ENCODE measurements at regions not wholly inside any gene's neighbourhood (a gene's known extent, or its start where the extent isn't known, plus 50 kb on each side); places are given as distances from the start of the nearest gene placed in this dataset.
"Not testable (repeated sequence)": the region's sequence is repeated elsewhere in the genome, so short reads cannot be mapped to it uniquely, and the experiment has no call there.

DNA sequence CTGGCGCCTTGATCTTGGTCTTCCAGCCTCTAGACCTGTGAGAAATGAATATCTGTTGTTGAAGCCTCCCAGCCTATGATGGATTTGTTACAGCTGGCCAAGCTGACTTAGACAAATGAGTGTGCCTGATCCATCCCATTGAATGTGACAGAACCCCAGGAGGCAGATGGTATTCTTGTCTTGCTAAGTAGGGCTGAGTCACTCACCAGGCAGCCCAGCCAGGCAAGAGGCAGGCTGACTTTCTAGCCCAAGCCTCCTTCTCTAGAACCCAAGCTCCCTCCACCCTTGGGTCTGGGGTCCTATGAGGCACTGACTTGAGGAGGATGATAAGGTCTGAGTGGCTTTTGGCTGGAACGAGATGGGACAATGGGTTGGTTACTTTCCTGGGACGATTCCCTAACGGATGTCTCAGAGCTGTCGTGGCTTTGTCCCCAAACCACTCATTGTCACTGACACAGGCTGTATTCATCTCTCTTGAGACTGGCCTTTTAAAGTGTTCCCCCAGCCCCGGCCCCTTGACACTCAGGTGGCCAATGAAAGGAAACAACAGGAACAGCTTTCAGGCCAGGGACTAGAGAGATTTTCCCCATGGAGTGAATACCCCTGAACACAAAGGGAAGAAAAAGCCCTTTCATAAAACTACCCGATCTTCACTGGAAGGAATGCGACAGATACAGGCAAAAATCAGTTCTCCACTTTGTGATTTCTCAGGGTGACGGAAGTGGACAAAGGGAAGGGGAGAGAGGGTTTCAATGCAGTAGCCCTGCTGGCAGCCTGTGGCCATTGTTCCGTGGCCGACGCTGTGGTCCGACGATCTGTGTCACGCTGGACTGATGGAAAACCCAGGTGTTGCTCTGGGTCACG, 264.2 kb downstream of the AACS start:
- no peak for DNase-seq (ENCODE audit: low read depth, low spot score)
- in situ Hi-C loops (cut with HindIII; ENCODE audit: low pct_unique_long_range_greater_than_20kb, low sequenced_read_pairs): no loop called here

DNA sequence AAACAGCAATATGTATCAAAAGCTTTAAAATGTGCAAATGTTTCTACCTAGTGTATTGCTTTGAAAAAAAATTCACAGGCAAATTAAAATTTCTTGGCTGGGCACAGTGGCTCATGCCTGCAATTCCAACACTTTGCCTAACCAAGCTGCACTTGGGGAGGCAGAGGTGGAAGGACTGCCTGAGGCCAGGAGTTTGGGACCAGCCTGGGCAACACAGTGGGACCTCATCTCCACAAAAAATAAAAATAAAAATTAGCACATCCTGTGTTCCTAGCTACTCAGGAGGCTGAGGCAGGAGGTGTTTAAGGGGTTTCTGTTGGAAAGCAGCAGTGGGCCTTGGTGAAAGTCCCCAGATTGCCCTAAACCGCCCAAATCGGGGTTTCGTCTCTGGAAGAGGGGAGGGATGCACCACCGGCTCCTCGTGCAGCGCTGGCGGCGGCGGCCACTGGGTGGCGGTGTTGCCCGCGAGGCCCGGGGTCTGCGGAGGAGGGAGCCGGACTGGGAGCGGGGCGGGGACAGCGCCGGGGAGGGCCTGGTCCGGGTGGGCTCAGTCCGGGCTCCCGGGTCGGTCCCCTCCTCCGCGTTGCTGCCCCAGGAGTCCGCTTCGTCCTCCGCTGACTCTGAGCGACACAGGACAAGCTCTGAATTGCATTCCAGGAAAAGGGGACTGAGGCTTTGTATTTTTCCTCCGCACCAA, 265.6 kb downstream of the AACS start:
- peak; percentile 55 for DNase-seq (ENCODE audit: low read depth, low spot score)
- in situ Hi-C loops (cut with HindIII; ENCODE audit: low pct_unique_long_range_greater_than_20kb, low sequenced_read_pairs): no loop called here

DNA sequence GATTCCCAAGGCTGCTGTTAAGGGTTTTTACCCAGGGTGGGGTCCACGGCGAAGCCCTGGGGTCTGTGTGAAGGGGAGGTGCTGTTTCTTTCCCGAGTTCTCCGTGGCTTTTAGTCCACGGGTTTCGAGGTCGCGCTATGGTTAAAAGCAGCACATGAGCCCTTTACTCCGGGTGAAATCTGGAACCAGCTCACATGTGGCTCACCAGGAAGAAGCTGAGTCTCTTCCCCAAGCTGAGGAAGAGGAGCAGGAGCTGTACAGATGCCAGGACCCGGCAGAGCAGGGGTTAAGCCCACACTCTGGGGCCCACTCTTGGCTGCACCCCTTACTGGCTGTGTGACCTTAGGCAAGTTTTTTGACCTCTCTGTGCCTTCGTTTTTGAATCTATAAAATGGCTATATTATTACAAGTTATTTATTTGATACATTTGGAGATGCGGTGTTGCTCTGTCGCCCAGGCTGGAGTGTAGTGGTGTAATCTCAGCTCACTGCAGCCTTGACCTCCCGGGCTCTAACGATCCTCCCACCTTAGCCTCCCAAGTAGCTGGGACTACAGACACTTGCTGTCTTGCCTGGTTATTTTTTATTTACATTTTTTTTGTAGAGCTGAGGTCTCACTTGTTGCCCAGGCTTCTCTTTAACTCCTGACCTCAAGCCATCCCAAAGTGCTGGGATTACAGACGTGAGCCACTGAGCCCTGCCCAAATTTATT, 266.3 kb downstream of the AACS start:
- no peak for DNase-seq (ENCODE audit: low read depth, low spot score)
- in situ Hi-C loops (cut with HindIII; ENCODE audit: low pct_unique_long_range_greater_than_20kb, low sequenced_read_pairs): no loop called here

DNA sequence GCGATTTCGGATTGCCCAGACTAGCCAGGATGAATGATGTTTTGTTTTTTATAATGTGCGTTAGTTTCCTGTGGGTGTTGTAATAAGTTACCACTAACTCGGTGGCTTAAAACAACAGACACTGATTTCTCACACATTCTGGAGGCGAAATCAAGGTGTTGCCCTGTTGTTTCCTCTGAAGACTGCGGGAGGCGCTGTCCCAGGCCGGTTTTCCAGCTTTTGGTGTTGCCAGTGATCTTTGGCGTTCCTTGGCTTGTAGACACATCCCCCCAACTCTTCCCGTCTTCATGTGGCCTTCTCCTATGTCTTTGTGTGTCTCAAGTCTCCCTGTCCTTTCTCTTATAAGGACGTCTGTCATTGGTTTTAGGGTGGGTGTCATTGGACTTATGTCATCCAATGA, 267.7 kb downstream of the AACS start:
- in situ Hi-C loops (cut with HindIII; ENCODE audit: low pct_unique_long_range_greater_than_20kb, low sequenced_read_pairs): no loop called here
- DNase-seq (ENCODE audit: low read depth, low spot score): peak; percentile 28

DNA sequence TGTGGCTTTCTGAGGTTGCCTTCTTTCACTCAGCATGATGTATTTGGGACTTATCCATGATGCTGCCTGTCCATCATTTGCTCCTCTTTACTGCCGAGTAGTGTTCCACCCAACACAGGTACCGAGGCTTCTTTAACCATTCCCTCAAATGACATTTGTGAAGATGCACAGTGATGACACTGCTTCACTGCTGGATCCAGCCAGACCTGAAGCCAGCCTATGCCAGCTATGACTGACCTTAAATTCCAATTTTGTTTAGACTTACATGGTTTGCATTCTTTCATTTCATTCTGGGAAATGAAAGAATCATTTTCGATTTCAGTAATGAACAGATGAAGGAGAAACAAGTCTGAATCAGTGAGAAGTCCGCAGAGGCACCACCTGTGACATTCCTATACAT, 271.0 kb downstream of the AACS start:
- DNase-seq (ENCODE audit: low read depth, low spot score): no peak
- in situ Hi-C loops (cut with HindIII; ENCODE audit: low pct_unique_long_range_greater_than_20kb, low sequenced_read_pairs): no loop called here

DNA sequence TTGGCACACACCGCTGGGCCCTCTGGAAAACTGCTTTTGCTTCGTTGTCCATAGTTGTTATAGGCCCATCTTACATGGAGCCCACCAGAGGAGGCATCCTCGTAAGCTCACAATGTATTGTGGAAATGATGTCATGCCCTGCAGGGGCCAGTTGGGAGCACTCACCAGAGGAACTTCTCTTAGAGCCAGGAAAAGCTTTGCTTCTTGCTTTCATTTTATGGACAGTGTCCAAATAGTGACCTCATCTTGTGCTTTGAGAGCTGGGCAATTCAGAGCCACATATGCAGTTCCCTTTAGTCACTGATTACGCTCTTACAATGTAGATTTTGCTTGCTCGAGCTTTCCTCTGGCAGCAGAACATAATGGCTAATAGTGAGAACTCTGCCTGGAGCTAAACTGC, 275.6 kb downstream of the AACS start:
- peak; percentile 71 for DNase-seq (ENCODE audit: low read depth, low spot score)

DNA sequence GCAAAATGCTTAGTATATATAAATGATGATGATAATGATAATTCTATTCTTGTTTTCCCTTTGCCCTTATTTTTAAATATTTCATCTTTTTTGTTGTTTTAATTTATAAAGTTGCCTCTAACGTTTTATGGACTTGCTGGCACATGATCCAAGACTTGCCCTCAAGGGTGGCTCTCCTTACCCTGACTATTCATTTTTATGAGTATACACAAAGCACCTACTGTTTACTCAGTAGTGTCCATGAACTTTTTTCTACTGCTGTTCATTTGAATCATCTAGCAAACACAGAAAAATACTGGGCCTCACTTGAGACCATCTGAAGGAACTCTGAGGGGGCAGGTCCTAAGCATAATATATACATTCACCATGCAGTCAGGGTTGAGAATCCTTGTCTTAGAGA, 276.2 kb downstream of the AACS start:
- in situ Hi-C loops (cut with HindIII; ENCODE audit: low pct_unique_long_range_greater_than_20kb, low sequenced_read_pairs): no loop called here
- DNase-seq (ENCODE audit: low read depth, low spot score): peak; percentile 45

More for the DNA sequence above, 275.6 kb downstream of the AACS start:
- in situ Hi-C loops (cut with HindIII; ENCODE audit: low pct_unique_long_range_greater_than_20kb, low sequenced_read_pairs): no loop called here

DNA sequence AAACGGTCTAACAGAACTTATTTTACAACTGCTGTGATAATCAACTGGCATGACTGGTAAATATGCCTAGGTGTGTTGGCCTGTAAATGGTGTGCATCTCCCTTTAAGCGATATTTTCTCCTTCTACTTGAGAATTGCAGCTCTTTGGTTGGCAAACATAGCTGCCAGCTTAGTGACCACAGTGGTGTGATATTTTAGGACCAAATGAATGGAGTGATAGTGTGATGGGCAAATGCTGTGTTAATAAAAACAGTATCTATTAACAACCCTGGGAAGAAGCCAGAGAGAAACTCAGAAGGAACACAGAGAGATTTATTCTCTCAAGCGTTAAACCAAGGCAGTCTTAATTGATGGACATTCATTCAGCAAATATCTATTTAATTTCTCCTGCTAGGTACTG, 278.4 kb downstream of the AACS start:
- no peak for DNase-seq (ENCODE audit: low read depth, low spot score)
- in situ Hi-C loops (cut with HindIII; ENCODE audit: low pct_unique_long_range_greater_than_20kb, low sequenced_read_pairs): no loop called here

DNA sequence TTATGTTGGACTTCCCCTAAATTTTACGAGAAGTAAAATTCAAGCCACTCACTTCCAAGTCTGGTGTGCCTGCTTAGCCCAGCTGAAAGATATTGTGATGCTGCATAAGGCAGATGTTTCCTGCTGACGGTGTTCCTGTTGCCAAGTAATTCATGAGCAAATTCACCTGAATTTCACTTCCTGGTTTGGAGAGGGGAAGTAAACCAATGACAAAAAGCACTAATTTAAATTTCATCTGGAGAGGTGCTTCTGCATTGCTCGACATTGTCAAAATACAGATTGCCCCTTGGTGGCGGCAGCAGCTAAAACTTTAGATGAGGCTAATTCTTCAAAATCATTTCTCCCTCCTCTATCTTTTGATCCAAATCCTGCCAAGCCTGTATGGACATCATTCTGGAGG, 281.1 kb downstream of the AACS start:
- peak; percentile 14 for DNase-seq (ENCODE audit: low read depth, low spot score)
- in situ Hi-C loops (cut with HindIII; ENCODE audit: low pct_unique_long_range_greater_than_20kb, low sequenced_read_pairs): no loop called here

DNA sequence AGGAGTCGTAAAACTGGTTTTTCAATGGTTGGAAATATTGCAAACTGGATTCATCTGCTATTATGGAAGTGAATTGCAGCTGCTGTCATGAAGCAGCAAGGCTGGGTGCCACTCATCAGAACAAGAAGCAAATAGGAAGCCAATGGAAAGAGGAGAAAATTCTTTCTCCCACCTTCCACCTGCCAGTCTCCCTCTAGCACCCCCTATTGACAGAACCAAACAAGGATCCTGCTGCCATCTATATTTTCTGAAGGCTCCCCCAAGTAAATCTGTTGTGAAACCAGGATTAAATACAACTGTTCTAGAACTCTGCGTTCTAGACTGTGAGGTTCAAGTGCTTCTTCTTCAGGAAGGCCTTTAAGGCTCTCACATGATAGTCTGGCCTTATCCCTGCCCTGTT, 286.6 kb downstream of the AACS start:
- no peak for DNase-seq (ENCODE audit: low read depth, low spot score)
- in situ Hi-C loops (cut with HindIII; ENCODE audit: low pct_unique_long_range_greater_than_20kb, low sequenced_read_pairs): no loop called here

DNA sequence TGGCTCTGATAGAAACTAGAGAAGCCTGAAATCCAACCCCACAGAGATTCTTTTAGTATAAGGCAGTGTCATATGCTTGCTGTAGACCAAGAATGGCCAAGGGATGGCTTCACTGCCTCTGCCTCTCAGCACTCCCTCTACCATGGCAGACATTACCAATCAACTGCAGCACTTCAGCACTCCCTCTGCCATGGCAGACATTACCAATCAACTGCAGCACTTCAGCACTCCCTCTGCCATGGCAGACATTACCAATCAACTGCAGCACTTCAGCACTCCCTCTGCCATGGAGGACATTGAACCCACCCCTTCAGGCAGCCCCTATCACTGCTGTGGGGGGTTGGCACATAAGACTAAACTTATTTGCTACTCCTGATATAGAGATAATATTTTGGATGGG, 287.8 kb downstream of the AACS start:
- in situ Hi-C loops (cut with HindIII; ENCODE audit: low pct_unique_long_range_greater_than_20kb, low sequenced_read_pairs); DNase-seq (ENCODE audit: low read depth, low spot score): not testable (repeated sequence)

DNA sequence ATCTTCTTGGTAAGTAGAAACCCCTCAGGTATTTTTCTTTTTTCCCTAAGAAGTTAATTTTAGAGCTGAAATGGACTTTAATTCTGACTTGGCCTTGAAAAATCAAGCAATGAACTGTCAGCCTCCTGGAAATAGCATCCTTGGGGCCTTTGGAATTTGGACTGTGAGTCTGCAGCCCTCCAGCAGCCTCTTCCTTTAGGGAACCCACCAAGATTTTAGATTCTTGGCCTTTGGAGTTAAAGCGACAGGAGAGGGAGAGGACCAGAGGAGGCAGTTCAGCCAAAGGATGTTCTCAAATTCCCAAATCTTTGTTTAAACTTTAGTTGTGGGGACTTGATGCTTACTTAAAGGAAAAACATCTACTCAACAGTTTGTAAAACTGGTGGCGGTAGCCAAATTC, 288.6 kb downstream of the AACS start:
- no peak for DNase-seq (ENCODE audit: low read depth, low spot score)
- in situ Hi-C loops (cut with HindIII; ENCODE audit: low pct_unique_long_range_greater_than_20kb, low sequenced_read_pairs): no loop called here

DNA sequence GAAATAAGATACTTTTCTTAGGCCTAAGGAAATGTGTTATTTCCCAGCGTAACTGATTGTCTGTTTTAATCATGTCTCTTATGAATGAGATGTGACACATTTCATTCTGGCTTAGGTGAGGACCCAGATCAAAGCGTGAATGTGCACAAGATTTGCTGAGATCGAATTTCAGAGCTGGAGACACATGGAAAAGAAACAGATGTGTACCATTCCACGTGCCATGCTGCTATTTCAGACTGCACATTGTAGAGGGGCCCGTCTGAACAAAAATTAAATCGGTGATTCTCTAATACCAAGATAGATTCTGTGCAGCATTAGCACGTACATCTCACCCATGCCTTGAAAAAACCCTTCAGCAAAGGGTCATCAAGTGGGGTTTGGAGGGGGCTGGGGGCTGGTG, 290.4 kb downstream of the AACS start:
- DNase-seq (ENCODE audit: low read depth, low spot score): no peak
- in situ Hi-C loops (cut with HindIII; ENCODE audit: low pct_unique_long_range_greater_than_20kb, low sequenced_read_pairs): no loop called here

DNA sequence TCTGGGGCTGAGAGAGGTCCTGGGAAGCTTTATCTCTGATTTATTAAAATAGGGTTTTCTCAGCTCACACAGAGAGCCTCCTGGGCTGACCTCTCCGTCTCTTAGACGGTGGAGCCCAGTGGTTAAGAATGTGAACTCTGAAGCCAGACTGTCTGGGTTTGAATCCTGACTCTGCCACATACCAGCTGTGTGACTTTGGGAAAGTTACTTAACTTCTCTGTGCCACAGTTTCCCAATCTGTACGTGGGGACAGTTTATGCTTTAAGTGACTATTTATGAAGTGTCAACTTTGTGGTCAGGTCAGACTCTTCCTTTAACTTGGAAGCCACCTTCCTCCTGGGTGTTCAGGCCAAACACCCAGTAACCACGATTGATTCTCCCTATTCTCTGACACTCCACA, 290.9 kb downstream of the AACS start:
- DNase-seq (ENCODE audit: low read depth, low spot score): no peak
- in situ Hi-C loops (cut with HindIII; ENCODE audit: low pct_unique_long_range_greater_than_20kb, low sequenced_read_pairs): no loop called here

DNA sequence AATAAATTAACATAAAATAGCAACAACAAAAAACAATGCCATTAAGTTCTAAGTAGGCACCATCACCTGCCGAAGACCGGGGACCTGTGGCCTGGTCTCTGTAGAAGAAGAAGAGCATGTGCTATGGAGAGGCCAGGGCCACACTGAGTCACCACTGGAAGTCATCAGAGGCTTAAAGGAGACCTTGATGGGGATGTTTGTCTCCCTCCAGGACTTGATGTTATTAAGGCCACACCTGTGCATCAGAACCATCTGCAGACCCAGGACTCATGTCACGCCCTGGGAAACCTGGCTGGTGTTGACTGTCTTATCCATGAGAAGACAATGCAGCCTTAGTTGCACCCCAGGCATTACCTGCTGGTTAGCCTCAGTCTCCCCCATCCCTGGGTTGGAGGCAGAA, 292.3 kb downstream of the AACS start:
- in situ Hi-C loops (cut with HindIII; ENCODE audit: low pct_unique_long_range_greater_than_20kb, low sequenced_read_pairs): no loop called here
- DNase-seq (ENCODE audit: low read depth, low spot score): no peak

DNA sequence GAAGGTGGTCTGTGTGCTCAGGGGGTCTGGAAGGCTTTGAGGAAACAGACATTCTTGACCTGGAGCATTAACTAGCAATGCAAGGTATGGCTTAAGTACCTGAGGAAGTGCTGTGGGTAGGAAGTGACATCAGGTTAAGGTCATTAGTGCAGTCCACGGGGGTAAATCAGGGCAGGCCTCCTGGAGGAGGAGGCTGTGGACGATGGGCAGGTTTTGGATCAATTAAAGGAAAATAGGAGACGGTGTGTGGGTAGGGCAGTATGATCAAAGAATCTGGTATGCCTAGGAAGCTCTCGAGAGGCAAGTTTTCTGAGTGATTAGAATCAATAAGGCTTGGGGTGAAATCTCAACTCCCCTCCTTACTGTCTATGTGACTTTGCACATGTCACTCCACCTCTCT, 295.3 kb downstream of the AACS start:
- in situ Hi-C loops (cut with HindIII; ENCODE audit: low pct_unique_long_range_greater_than_20kb, low sequenced_read_pairs): no loop called here
- no peak for DNase-seq (ENCODE audit: low read depth, low spot score)

DNA sequence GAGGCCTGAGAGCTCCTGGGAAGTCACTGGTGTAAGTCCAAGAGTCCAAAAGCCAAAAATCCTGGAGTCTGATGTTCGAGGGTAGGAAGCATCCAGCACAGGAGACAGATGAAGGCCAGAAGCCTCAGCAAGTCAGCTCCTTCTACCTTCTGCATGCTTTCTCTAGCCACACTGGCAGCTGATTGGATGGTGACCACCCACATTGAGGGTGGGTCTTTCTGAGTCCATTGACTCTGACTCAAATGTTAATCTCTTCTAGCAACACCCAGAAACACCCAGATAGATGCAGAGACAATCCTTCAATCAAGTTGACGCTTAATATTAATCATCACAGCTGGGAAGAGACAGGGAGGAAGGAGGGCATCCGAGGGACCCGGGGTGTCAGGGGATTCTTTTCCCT, 305.8 kb downstream of the AACS start:
- in situ Hi-C loops (cut with HindIII; ENCODE audit: low pct_unique_long_range_greater_than_20kb, low sequenced_read_pairs): no loop called here
- DNase-seq (ENCODE audit: low read depth, low spot score): no peak

DNA sequence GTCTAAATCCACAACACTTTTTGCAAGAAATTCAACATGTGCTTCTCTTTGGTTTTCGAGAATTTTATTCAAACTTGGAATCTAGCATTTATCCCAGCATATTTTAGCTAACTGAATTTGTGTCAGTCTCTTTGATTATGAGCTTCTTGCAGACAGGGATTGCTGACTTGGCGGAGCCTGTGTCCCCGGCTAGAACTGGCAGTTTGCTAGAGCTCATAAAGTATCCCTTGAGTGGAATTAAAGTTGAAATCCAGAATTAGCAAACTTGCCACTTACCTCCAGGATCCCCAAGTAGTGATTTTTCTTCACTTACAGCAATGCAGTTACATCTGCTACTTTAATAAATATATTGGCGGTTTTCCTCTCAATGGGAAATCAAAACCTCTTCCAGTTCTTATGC, 306.9 kb downstream of the AACS start:
- in situ Hi-C loops (cut with HindIII; ENCODE audit: low pct_unique_long_range_greater_than_20kb, low sequenced_read_pairs): no loop called here
- no peak for DNase-seq (ENCODE audit: low read depth, low spot score)

DNA sequence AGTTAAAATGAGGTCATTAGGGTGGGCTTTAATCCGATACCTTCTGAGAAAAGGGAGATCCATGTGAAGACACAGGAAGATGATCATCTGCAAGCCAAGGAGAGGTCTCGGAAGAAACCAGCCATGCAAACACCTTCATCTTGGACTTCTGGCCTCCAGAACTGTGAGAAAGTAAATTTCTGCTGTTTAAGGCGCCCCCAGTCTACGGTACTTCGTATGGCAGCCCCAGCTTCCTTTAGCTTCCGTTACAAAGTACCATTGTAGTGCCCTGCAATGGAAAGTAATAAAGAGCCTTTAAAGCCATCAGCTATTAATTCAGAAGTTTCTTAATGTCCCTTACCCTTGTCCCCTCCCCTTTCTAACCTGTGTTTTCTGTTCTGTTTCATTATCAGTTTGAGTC, 308.1 kb downstream of the AACS start:
- in situ Hi-C loops (cut with HindIII; ENCODE audit: low pct_unique_long_range_greater_than_20kb, low sequenced_read_pairs): no loop called here
- no peak for DNase-seq (ENCODE audit: low read depth, low spot score)

Measured in SK-MEL-5 (cell line).